ENCODE measurements at regions not wholly inside any gene's neighbourhood (a gene's known extent, or its start where the extent isn't known, plus 50 kb on each side); places are given as distances from the start of the nearest gene placed in this dataset.

- DNase-seq (ENCODE audit: low read depth) = no peak
Observed at GRCh38 chr21:16307256-16307655, 577.5 kb downstream of the USP25 start.

- no peak for DNase-seq (ENCODE audit: low read depth)
Observed at GRCh38 chr21:16308269-16308668, 578.5 kb downstream of the USP25 start.

DNA sequence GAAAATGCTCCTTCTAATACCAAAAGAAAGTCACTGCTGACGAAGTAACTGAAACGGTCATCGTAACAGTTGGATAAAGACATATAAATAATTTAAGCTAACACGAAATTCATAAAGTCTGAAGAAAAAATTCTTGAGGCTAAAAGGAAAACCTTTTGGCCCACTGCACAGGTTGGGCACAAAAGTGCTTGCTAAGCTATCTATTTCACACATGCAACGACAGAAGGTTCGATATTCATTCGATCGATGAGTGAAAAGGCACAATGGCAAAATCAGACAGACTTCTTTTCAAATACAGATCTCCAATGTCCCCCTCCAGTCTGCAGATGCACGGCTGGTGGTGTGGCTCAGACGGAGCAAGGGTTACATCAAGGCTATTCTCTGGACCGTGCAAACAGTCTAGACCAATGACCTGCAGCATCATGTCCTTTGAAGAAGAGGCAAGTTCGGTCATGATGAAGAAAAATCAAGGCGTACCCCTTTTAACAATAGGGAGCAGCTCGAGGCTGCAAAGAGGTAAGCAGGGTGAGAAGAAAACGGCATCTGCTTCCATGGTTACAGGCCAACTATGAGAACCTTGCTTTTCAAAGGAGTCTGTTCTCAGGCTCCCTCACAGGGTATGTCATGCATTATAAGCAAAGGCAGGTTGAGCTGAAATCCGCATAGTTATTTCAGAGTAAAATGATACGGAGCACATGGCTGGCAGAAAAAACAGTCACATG is 579.6 kb downstream of the USP25 start:
- no peak for DNase-seq (ENCODE audit: low read depth)

DNA sequence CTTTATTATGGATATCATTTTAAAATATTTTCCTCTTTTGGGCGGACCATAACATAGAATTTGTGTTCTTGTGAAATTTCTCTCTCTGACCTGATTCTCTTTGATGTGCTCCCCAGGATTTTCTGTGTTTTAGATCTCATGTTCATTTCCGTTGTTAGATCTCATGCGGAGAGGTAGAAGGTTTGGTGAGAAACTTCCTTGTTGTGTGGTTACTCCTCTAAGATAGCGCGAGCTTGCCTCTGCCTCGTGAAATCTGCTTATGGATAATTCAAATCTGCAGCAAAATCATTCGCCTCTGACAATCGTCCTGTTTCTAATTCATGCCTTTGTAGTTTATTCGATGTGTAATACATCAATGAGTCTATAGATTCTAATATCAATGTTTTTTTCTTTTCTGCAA is 580.4 kb downstream of the USP25 start:
- no peak for DNase-seq (ENCODE audit: low read depth)

DNA sequence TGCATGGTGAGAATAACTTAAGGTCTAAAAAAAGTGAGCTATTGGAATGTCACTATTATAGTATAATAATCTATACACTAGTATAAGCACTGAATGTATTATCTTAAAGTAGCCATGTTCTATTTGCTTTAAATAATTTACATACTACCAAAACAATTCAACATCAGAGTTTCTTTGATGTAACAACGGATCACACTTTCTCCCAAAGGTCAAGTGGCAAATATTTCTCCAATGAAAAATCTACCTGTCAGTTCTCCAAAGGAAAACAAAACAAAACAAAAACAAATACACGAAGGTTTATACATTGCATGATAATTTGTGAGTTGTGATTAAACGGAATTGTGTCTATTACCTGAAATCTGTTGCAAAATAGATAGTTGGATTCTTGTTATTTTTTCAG is 581.4 kb downstream of the USP25 start:
- DNase-seq (ENCODE audit: low read depth) = no peak

- no peak for DNase-seq (ENCODE audit: low read depth)
Observed at GRCh38 chr21:16312321-16312720, 582.5 kb downstream of the USP25 start.

DNA sequence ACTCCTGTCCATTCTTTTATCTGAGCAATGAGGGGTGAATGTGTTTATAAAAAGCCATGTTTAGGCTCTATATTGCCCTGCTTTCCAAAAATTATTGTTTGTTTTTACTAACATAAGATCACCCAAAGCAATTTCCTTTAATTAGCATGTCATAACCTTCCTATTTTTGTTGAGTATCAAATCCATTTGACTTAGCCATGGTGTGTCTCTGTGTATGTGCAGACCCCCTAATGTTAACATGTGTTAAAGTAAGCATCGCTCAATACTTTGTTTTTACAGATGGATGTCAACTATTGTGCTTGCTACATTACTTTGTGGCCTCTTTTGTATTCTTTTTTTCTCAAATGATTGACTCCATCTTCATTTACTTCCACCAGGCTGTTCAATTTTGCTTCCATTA is 585.4 kb downstream of the USP25 start:
- DNase-seq (ENCODE audit: low read depth) = no peak

GRCh38 chr21:16318651-16319300 is 589.0 kb downstream of the USP25 start:
- DNase-seq (ENCODE audit: low read depth) = no peak

- no peak for DNase-seq (ENCODE audit: low read depth)
Observed at GRCh38 chr21:16320110-16320509, 590.3 kb downstream of the USP25 start.

- DNase-seq (ENCODE audit: low read depth) = no peak
Observed at GRCh38 chr21:16322454-16322853, 592.7 kb downstream of the USP25 start.

GRCh38 chr21:16323596-16323995 is 593.8 kb downstream of the USP25 start:
- no peak for DNase-seq (ENCODE audit: low read depth)

DNA sequence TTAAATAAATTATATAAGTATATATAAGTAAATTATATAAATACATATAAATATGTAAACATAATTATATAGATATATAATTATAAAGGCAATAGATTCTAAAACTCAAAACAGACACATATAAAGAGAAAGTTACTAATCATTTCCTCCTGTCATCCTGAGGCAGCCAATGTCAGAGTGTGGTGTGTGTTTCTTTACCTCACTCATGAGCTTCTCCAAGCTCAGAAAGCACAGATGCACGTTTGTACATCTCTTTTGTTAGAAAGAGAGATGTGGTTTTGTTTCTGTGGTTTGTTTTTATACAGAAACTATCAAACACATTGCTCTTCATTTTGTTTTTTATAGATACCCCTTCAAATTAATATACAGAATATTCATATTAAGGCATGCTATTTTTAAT is 594.8 kb downstream of the USP25 start:
- no peak for DNase-seq (ENCODE audit: low read depth)

GRCh38 chr21:16330082-16330907 is 600.5 kb downstream of the USP25 start:
- no peak for DNase-seq (ENCODE audit: low read depth)

DNA sequence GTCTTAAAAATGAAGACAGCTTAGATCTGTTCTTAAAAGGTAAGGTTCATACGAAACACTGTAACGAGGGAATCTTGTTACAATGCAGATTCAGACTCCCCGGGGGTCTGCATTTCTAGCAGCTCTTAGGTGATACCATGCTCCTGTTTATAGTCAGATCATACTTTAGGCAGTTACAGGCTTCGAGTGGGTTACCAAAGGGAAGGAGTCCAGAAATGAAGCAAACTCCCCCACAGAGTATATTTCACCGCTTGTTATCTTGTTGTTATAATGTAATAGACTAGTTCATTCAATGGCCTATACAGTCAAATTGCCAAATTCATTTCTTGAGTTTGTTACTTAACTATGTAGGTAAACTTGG is 601.1 kb downstream of the USP25 start:
- DNase-seq (ENCODE audit: low read depth) = no peak

- no peak for DNase-seq (ENCODE audit: low read depth)
Observed at GRCh38 chr21:16337266-16337665, 607.5 kb downstream of the USP25 start.

- no peak for DNase-seq (ENCODE audit: low read depth)
Observed at GRCh38 chr21:16342932-16343331, 613.1 kb downstream of the USP25 start.

- DNase-seq (ENCODE audit: low read depth) = no peak
Observed at GRCh38 chr21:16343776-16344175, 614.0 kb downstream of the USP25 start.

DNA sequence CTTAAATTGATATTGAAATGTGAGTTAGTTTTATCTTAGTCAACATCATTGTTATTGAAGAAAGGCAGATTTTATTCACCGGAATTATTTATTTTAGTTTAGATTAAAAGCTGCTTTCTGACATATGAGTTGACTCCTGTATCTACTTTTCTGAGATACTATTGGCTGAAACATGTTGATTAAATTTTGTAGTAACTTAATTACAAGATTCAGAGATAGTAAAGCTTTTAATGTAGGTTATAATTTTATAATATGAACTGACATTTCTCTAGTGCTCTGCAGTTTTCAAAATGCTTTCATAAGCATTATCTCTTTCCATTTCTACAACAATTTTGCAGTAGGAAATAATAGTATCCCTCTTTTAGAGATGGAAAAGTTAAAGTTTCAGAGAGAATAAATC is 616.0 kb downstream of the USP25 start:
- DNase-seq (ENCODE audit: low read depth) = no peak

GRCh38 chr21:16347223-16347622 is 617.4 kb downstream of the USP25 start:
- no peak for DNase-seq (ENCODE audit: low read depth)

GRCh38 chr21:16353764-16354163 is 624.0 kb downstream of the USP25 start:
- DNase-seq (ENCODE audit: low read depth) = no peak

DNA sequence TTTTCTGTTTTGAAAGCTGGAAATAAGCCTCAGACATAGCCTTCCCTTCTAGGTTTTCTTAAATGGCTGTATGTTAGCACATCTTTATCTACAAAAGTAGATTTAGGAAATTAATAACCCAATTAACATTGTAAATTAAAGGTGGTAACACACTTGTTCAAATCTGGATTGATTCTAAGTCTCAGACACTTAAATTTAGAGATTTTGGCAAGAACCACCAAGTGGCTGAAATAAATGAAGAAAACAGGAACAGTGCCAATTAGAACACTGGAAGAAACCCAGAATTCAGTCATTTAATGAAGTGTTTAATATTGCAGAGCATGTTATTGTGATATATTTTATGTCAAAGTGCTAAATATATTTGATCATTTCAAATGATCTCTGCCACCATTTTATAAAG is 628.2 kb downstream of the USP25 start:
- no peak for DNase-seq (ENCODE audit: low read depth)

DNA sequence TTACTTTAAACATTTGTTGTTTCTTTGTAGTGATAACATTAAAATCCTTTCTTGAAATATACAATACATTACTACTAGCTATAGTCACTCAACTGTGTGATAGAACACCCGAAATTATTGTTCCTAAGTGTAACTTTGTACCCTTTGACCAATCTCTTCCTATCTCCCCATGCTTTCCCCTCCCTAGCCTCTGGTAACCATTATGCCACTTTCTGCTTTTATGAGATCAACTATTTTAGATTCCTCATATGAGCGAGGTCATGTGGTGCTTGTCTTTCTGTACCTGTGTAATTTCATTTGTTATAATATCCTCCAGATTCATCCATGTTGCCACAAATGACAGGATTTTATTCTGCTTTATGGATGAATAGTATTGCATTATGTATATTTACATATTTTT is 629.0 kb downstream of the USP25 start:
- DNase-seq (ENCODE audit: low read depth) = no peak

DNA sequence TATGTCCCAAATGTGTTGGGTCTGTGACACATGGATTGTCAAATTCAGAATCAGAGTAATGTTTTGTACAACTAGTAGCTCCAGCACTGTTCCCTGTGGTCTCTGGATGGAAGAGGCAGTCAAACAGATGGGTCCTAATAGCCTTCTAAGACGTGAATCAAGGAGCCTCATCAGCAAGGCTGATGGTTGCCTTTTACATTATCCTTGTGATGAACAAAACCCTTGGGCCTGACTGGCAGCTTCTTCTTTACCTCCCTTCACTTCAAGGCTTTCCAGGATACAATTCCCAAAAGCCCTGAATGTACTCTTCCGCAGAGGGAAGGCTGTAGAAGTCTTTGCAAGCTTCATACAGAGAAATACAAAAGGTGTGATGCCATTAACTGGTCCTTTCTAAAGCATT is 633.3 kb downstream of the USP25 start:
- no peak for DNase-seq (ENCODE audit: low read depth)

Data from activated T-helper 9 cell treated with anti-CD3 and anti-CD28 coated beads, Interleukin-2, amount 50 U/mL, for 16 hours (primary cell).